HCT116 (cell line): ENCODE measurements at regions not wholly inside any gene's neighbourhood (a gene's known extent, or its start where the extent isn't known, plus 50 kb on each side); places are given as distances from the start of the nearest gene placed in this dataset.

Source experiments
- ATAC-seq: fragments of 200-7000 bp; cut with Tn5 transposase; 2 replicates; pipeline ENCODE4 v1.9.1; 2020; ENCODE audit warnings: mild to moderate bottlenecking, moderate library complexity
- BruUV-seq: library from RNA; stranded (reverse); fragments of 400-500 nt; replicated peaks from 2 replicates; lab custom pipeline; 2021; lab: Mats Ljungman, UMichigan
- CTCF ChIA-PET: fragments of 300-600 bp; sonication (Branson Sonifier 250); formaldehyde crosslinking; loops from one replicate; lab custom pipeline; 2021; ENCODE audit warnings: antibody characterized with exemption; lab: Charles Lee
- POLR2A ChIA-PET: fragments of 300-600, 350-600 bp; sonication (Branson Sonifier 250); formaldehyde crosslinking; loops from one replicate; lab custom pipeline; 2021; ENCODE audit warnings: antibody characterized with exemption; lab: Charles Lee
- RAD21 ChIA-PET, 2 experiments: fragments of 300-600 bp; sonication (Branson Sonifier 250); formaldehyde crosslinking; loops; one replicate each; lab custom pipeline; 2023; ENCODE audit warnings: low total read pairs in 2 of 2; ENCODE audit not compliant: uncharacterized antibody in 2 of 2, unreplicated experiment in 2 of 2, low non-redundant PET in 1 of 2; lab: Charles Lee
- DNase-seq: peaks from one replicate; pipeline ENCODE4 v3.0.0-alpha.2; 2010; ENCODE audit warnings: low read depth, low spot score
- H2AFZ ChIP-seq: fragments of 200-600 bp; shearing (Covaris generic), sonication (generic); 2 replicates; pipeline ENCODE4 v1.6.1; 2017; ENCODE audit warnings: low read depth, mixed run types, mixed read lengths, antibody characterized with exemption, low read length; ENCODE audit not compliant: poor library complexity, severe bottlenecking
- H3K27ac ChIP-seq: 2 replicates; pipeline ENCODE4 v1.5.1; 2012; ENCODE audit warnings: low read depth, low read length
- H3K27me3 ChIP-seq: fragments of 200-600 bp; sonication (generic); 2 replicates; pipeline ENCODE4 v1.6.1; 2016; ENCODE audit warnings: mixed run types, low read length, mixed read lengths; ENCODE audit not compliant: insufficient read depth
- H3K36me3 ChIP-seq, 2 experiments: fragments of 200-500 bp in 1 of 2; fragments of 200-600 bp in 1 of 2; sonication (Bioruptor generic) in 1 of 2; sonication (generic) in 1 of 2; 2 replicates each; pipeline versions ENCODE4 v1.5.1 to v1.6.1; 2014 to 2016; ENCODE audit warnings: low read length in 2 of 2, inconsistent platforms in 1 of 2, mixed read lengths in 1 of 2, mixed run types in 1 of 2; ENCODE audit not compliant: insufficient read depth in 2 of 2, control insufficient read depth in 1 of 2
- H3K4me1 ChIP-seq, 2 experiments: fragments of 200-600 bp in 1 of 2; sonication (generic) in 1 of 2; 2 replicates each; pipeline versions ENCODE4 v1.5.1 to v1.6.1; 2012 to 2017; ENCODE audit warnings: low read length in 2 of 2, inconsistent platforms in 1 of 2, mild to moderate bottlenecking in 1 of 2, mixed read lengths in 1 of 2, mixed run types in 1 of 2, moderate library complexity in 1 of 2; ENCODE audit not compliant: insufficient read depth in 2 of 2, control insufficient read depth in 1 of 2
- H3K4me2 ChIP-seq: fragments of 200-600 bp; sonication (generic); 2 replicates; pipeline ENCODE4 v1.6.1; 2017; ENCODE audit warnings: mixed run types, low read length, mixed read lengths
- H3K4me3 ChIP-seq, 2 experiments: fragments of 200-600 bp in 1 of 2; sonication (generic) in 1 of 2; replicated peaks in 1 of 2; 2 replicates each; pipeline ENCODE4 v1.5.1; 2011 to 2016; ENCODE audit warnings: low read length in 2 of 2, control low read depth in 1 of 2, low read depth in 1 of 2, mild to moderate bottlenecking in 1 of 2, mixed read lengths in 1 of 2, mixed run types in 1 of 2
- H3K79me2 ChIP-seq: fragments of 200-600 bp; sonication (generic); 2 replicates; pipeline ENCODE4 v1.6.1; 2017; ENCODE audit warnings: mild to moderate bottlenecking, mixed run types, low read length, moderate library complexity, mixed read lengths; ENCODE audit not compliant: insufficient read depth
- H3K9ac ChIP-seq: fragments of 200-600 bp; sonication (generic); 2 replicates; pipeline ENCODE4 v1.6.1; 2016; ENCODE audit warnings: low read length, mixed read lengths
- H3K9me2 ChIP-seq: fragments of 200-600 bp; sonication (generic), shearing (Covaris generic); 2 replicates; pipeline ENCODE4 v1.6.1; 2017; ENCODE audit warnings: mixed run types, mild to moderate bottlenecking, moderate library complexity; ENCODE audit not compliant: insufficient read depth
- H3K9me3 ChIP-seq, 2 experiments: fragments of 200-500 bp in 1 of 2; fragments of 200-600 bp in 1 of 2; sonication (Bioruptor generic) in 1 of 2; sonication (generic) in 1 of 2; 2 replicates each; pipeline ENCODE4 v1.6.1; 2014 to 2017; ENCODE audit warnings: low read length in 2 of 2, mixed read lengths in 2 of 2, inconsistent platforms in 1 of 2, low read depth in 1 of 2, mild to moderate bottlenecking in 1 of 2, mixed run types in 1 of 2, moderate library complexity in 1 of 2; ENCODE audit not compliant: control insufficient read depth in 1 of 2, insufficient read depth in 1 of 2
- H4K20me1 ChIP-seq: fragments of 200-600 bp; sonication (generic), shearing (Covaris generic); 2 replicates; pipeline ENCODE4 v1.6.1; 2017; ENCODE audit warnings: mixed run types, mild to moderate bottlenecking, moderate library complexity; ENCODE audit not compliant: insufficient read depth
- EZH2phosphoT487 ChIP-seq: fragments of 200-600 bp; IDR thresholded peaks from 2 replicates; pipeline ENCODE4 v1.6.1; 2018; ENCODE audit warnings: antibody characterized with exemption, borderline replicate concordance
- JUND ChIP-seq: IDR thresholded peaks from 2 replicates; pipeline ENCODE4 v1.6.1; 2012
- POLR2A ChIP-seq: IDR thresholded peaks from 2 replicates; pipeline ENCODE4 v1.7.0; 2011; ENCODE audit warnings: borderline replicate concordance; ENCODE audit not compliant: insufficient read depth, insufficient read length; ENCODE audit errors: extremely low read depth
- RAD21 ChIP-seq: IDR thresholded peaks from 2 replicates; pipeline ENCODE4 v1.6.1; 2012; ENCODE audit warnings: low read depth, mild to moderate bottlenecking
- YY1 ChIP-seq: IDR thresholded peaks from 2 replicates; pipeline ENCODE4 v1.6.1; 2011; ENCODE audit warnings: low read length, low read depth, moderate library complexity, mild to moderate bottlenecking; ENCODE audit not compliant: insufficient replicate concordance; ENCODE audit errors: extremely low read depth
- ZNF274 ChIP-seq: fragments of 200-500 bp; sonication (Bioruptor generic); IDR thresholded peaks from 2 replicates; pipeline ENCODE4 v1.6.1; 2014; ENCODE audit warnings: mild to moderate bottlenecking, low read depth, low read length, inconsistent platforms
- intact Hi-C: fragments of 100-400 bp; cut with micrococcal nuclease; formaldehyde crosslinking; loops from 2 replicates; pipeline ENCODE4 v1.10.0; 2022
- TF ChIP-seq, protein P1 (sequence below), 3 experiments: fragments of 200-600 bp in 1 of 3; sonication (generic) in 1 of 3; IDR thresholded peaks in 2 of 3; conservative IDR thresholded peaks in 1 of 3; 2 replicates each; pipeline ENCODE4 v1.5.1; 2012 to 2017; ENCODE audit warnings: low read depth in 2 of 3, low read length in 2 of 3, antibody characterized with exemption in 1 of 3, borderline replicate concordance in 1 of 3, control low read depth in 1 of 3, mild to moderate bottlenecking in 1 of 3, mixed read lengths in 1 of 3, mixed run types in 1 of 3, moderate library complexity in 1 of 3; ENCODE audit not compliant: insufficient read depth in 1 of 3
- TF ChIP-seq, protein P2 (sequence below): IDR thresholded peaks from 2 replicates; pipeline ENCODE4 v1.6.1; 2012

GRCh38 chr2:239728751-239729150 is 296.4 kb downstream of the NDUFA10 start (continued):
- TF ChIP-seq, protein P1, sequence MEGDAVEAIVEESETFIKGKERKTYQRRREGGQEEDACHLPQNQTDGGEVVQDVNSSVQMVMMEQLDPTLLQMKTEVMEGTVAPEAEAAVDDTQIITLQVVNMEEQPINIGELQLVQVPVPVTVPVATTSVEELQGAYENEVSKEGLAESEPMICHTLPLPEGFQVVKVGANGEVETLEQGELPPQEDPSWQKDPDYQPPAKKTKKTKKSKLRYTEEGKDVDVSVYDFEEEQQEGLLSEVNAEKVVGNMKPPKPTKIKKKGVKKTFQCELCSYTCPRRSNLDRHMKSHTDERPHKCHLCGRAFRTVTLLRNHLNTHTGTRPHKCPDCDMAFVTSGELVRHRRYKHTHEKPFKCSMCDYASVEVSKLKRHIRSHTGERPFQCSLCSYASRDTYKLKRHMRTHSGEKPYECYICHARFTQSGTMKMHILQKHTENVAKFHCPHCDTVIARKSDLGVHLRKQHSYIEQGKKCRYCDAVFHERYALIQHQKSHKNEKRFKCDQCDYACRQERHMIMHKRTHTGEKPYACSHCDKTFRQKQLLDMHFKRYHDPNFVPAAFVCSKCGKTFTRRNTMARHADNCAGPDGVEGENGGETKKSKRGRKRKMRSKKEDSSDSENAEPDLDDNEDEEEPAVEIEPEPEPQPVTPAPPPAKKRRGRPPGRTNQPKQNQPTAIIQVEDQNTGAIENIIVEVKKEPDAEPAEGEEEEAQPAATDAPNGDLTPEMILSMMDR (IDR thresholded peaks at IDR 0.05 in 2 of 3, conservative IDR thresholded peaks at IDR 0.05 in 1 of 3; ENCODE audit: borderline replicate concordance in 1 of 3, insufficient read depth in 1 of 3, low read depth in 2 of 3, low read length in 2 of 3): no peak
- no peak for TF ChIP-seq RAD21
- TF ChIP-seq EZH2phosphoT487: no peak
- no peak for TF ChIP-seq JUND
- TF ChIP-seq POLR2A: no peak
- no peak for TF ChIP-seq YY1

GRCh38 chr2:239727776-239728600 is 297.2 kb downstream of the NDUFA10 start:
- POLR2A ChIA-PET: no interaction called here
- TF ChIP-seq RAD21: no peak
- TF ChIP-seq ZNF274: no peak
- TF ChIP-seq POLR2A: no peak
- TF ChIP-seq, protein P2, sequence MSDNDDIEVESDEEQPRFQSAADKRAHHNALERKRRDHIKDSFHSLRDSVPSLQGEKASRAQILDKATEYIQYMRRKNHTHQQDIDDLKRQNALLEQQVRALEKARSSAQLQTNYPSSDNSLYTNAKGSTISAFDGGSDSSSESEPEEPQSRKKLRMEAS: no peak
- no TSS peak for BruUV-seq
- Histone ChIP-seq H3K4me1 (no peaks in the 10 kb centered on the region), H3K9me3 (no peaks in the 10 kb centered on the region), H3K9ac (no peak overlapping the region), H4K20me1 (no peaks in the 10 kb centered on the region), H3K79me2 (no peaks in the 10 kb centered on the region), H3K27ac (no peak overlapping the region), H3K4me3 (no peak overlapping the region), H2AFZ (no peak overlapping the region), H3K9me2 (no peaks in the 10 kb centered on the region), H3K27me3 (0 out of 2 replicates have a peak, but pooled peaks cover 4% of the 10 kb centered on the region), H3K36me3 (no peaks in the 10 kb centered on the region), H3K4me2 (no peak overlapping the region)
- RAD21 ChIA-PET: no interaction called here
- CTCF ChIA-PET: no interaction called here
- no peak for ATAC-seq
- intact Hi-C loops: no loop called here
- no peak for DNase-seq
